ENCODE measurements at regions not wholly inside any gene's neighbourhood (a gene's known extent, or its start where the extent isn't known, plus 50 kb on each side); places are given as distances from the start of the nearest gene placed in this dataset.

- no peaks in the 10 kb centered on the region for H3K79me1 ChIP-seq (ENCODE audit: low read depth, low read length)
- no peak overlapping the region for H4K8ac ChIP-seq (ENCODE audit: extremely low read depth, insufficient read depth, low read length)
- no peak overlapping the region for H2AK5ac ChIP-seq (ENCODE audit: low read depth, low read length)
- no peak overlapping the region for H4K5ac ChIP-seq (ENCODE audit: insufficient read length, low read depth, low read length)
- no peak overlapping the region for H3K4ac ChIP-seq (replicated peaks; ENCODE audit: insufficient read length, low read depth, low read length)
- no peaks in the 10 kb centered on the region; a peak in 1 of 7 replicates for H3K4me1 ChIP-seq (replicated peaks in 1 of 4; ENCODE audit: control insufficient read depth in 3 of 4, insufficient read depth in 4 of 4, low read length in 3 of 4)
- H3K18ac ChIP-seq (ENCODE audit: extremely low read depth, low read length) = no peak overlapping the region
- 94% methylated on average over 3 of the region's 3 CpGs; no CpG with 5 or more reads in 1 of the 2 experiments for WGBS, 2 experiments (ENCODE audit: extremely low coverage in 1 of 2, insufficient coverage in 1 of 2, insufficient read length in 1 of 2, insufficient replicate concordance in 2 of 2, low coverage in 1 of 2, low lambda C conversion rate in 2 of 2, missing lambda C conversion rate in 1 of 2)
- H3K27me3 ChIP-seq (replicated peaks in 1 of 4; ENCODE audit: control insufficient read depth in 3 of 4, extremely low read depth in 1 of 4, insufficient read depth in 3 of 4, low read length in 3 of 4) = no peaks in the 10 kb centered on the region
- H4K20me1 ChIP-seq (replicated peaks in 1 of 2; ENCODE audit: control insufficient read depth in 1 of 2, insufficient read depth in 2 of 2, low read length in 2 of 2) = no peaks in the 10 kb centered on the region
- no peaks in the 10 kb centered on the region for H3K36me3 ChIP-seq (ENCODE audit: control insufficient read depth in 2 of 4, insufficient read depth in 4 of 4, low read length in 3 of 4)
- no peak overlapping the region for H2BK20ac ChIP-seq (ENCODE audit: low read length)
- no peak for FAIRE-seq
- H3K79me2 ChIP-seq (ENCODE audit: control insufficient read depth in 1 of 2, insufficient read depth in 2 of 2, low read length in 2 of 2) = no peaks in the 10 kb centered on the region
- no peak overlapping the region for H3K4me3 ChIP-seq (ENCODE audit: extremely low read depth in 1 of 4, insufficient read depth in 2 of 4, low read depth in 3 of 4, low read length in 4 of 4)
- H3K9me3 ChIP-seq (ENCODE audit: insufficient read depth in 2 of 2, low read depth in 1 of 2, low read length in 1 of 2) = peaks cover 0 to 2% of the 10 kb centered on the region in 2 experiments; a peak in 1 of 4 replicates
- ChIA-PET CTCF (ENCODE audit: partially characterized antibody) (no interaction called here), POLR2A (ENCODE audit: partially characterized antibody) (no interaction called here)
- H3K23me2 ChIP-seq (ENCODE audit: low read depth, low read length) = no peaks in the 10 kb centered on the region
- H3K4me2 ChIP-seq (ENCODE audit: insufficient read depth in 1 of 2, low read depth in 2 of 2, low read length in 2 of 2) = no peak overlapping the region
- H2BK5ac ChIP-seq (ENCODE audit: low read depth, low read length) = no peak overlapping the region
- H2BK120ac ChIP-seq (replicated peaks; ENCODE audit: low read depth, low read length) = no peak overlapping the region
- no peak for DNase-seq (ENCODE audit: low read depth in 1 of 2, low spot score in 2 of 2)
- H3K27ac ChIP-seq (ENCODE audit: low read depth, low read length) = no peak overlapping the region
- no peak overlapping the region for H3K56ac ChIP-seq (replicated peaks; ENCODE audit: insufficient read length, low read depth, low read length)
- H3K14ac ChIP-seq (ENCODE audit: insufficient read length) = no peak overlapping the region
- H3K23ac ChIP-seq (ENCODE audit: insufficient read length) = no peak overlapping the region
- H2BK12ac ChIP-seq (ENCODE audit: low read depth, low read length) = no peak overlapping the region
- no peak overlapping the region for H2BK15ac ChIP-seq (ENCODE audit: low read length)
- no peak overlapping the region for H2AFZ ChIP-seq (ENCODE audit: low read length)
- H3K9ac ChIP-seq (replicated peaks in 1 of 4; ENCODE audit: extremely low read depth in 1 of 4, low read depth in 3 of 4, low read length in 3 of 4) = no peak overlapping the region
- no peak overlapping the region for H4K91ac ChIP-seq (replicated peaks; ENCODE audit: insufficient read length, low read length)
- TF ChIP-seq SIX5 (IDR thresholded peaks at IDR 0.05; ENCODE audit: low read depth, low read length) = no peak
- TF ChIP-seq CBX5 (IDR thresholded peaks at IDR 0.05; ENCODE audit: low read depth, low read length) = no peak
- TF ChIP-seq BRCA1 (IDR thresholded peaks at IDR 0.05; ENCODE audit: low read depth, low read length) = no peak
- TF ChIP-seq KDM4A (IDR thresholded peaks at IDR 0.05; ENCODE audit: low read depth, low read length, severe bottlenecking) = no peak
- TF ChIP-seq EP300 (IDR thresholded peaks at IDR 0.05; ENCODE audit: borderline replicate concordance in 1 of 2, low read depth in 2 of 2, low read length in 2 of 2) = no peak
- no peak for TF ChIP-seq PHF8 (conservative IDR thresholded peaks at IDR 0.05; ENCODE audit: low read depth, low read length)
- TF ChIP-seq CHD1 (IDR thresholded peaks at IDR 0.05; ENCODE audit: low read depth, low read length) = no peak
- TF ChIP-seq TCF12 (IDR thresholded peaks at IDR 0.05; ENCODE audit: low read depth, low read length) = no peak
- TF ChIP-seq POLR2A (IDR thresholded peaks at IDR 0.05; ENCODE audit: control extremely low read depth in 1 of 2, low read depth in 2 of 2, low read length in 2 of 2) = no peak
- TF ChIP-seq SIRT6 (IDR thresholded peaks at IDR 0.05; ENCODE audit: low read length) = no peak
- TF ChIP-seq JUND (IDR thresholded peaks at IDR 0.05; ENCODE audit: low read length) = no peak
Observed at GRCh38 chr5:82758881-82759280, 318.3 kb downstream of the TMEM167A start.

All from H1 (cell line).